GM12878 (cell line): ENCODE measurements at regions not wholly inside any gene's neighbourhood (a gene's known extent, or its start where the extent isn't known, plus 50 kb on each side); places are given as distances from the start of the nearest gene placed in this dataset.

Experiments
- ATAC-seq: fragments of 200-7000 bp; cut with Tn5 transposase; 3 replicates; pipeline ENCODE4 v1.9.1; 2020; ENCODE audit warnings: mild to moderate bottlenecking, moderate library complexity
- BruUV-seq: library from RNA; stranded (reverse); fragments of 400-500 nt; replicated peaks from 2 replicates; lab custom pipeline; 2021; lab: Mats Ljungman, UMichigan
- CTCF ChIA-PET: fragments of 300-600 bp; sonication (Branson Sonifier 250); formaldehyde crosslinking; extraction: SDS; loops from one replicate; lab custom pipeline; 2021; ENCODE audit warnings: inconsistent platforms; lab: Yijun Ruan, JAX
- POLR2A ChIA-PET: fragments of 350-600 bp; formaldehyde crosslinking; extraction: SDS; loops from one replicate; lab custom pipeline; 2021; ENCODE audit warnings: inconsistent platforms; lab: Charles Lee
- RAD21 ChIA-PET: fragments of 300-600 bp; sonication (Branson Sonifier 250); formaldehyde crosslinking; loops from one replicate; lab custom pipeline; 2023; ENCODE audit warnings: antibody characterized with exemption; ENCODE audit not compliant: unreplicated experiment; lab: Charles Lee
- SMC1A ChIA-PET: fragments of 300-600 bp; sonication (Branson Sonifier 250); formaldehyde crosslinking; loops from one replicate; lab custom pipeline; 2023; ENCODE audit not compliant: unreplicated experiment, uncharacterized antibody; lab: Charles Lee
- DNase-seq: peaks from one replicate; pipeline ENCODE4 v3.0.0-alpha.2; 2011; ENCODE audit warnings: low read depth, low spot score
- FAIRE-seq: peaks from 3 replicates; lab custom pipeline; 2011; peaks lifted over from hg19 to GRCh38; lab: Jason Lieb, UNC
- H2AFZ ChIP-seq: 2 replicates; pipeline ENCODE4 v1.6.0; 2011; ENCODE audit warnings: low read depth, low read length, control low read depth; ENCODE audit not compliant: control insufficient read depth
- H3K27ac ChIP-seq: 2 replicates; pipeline ENCODE4 v1.5.1; 2011; ENCODE audit warnings: control low read depth; ENCODE audit not compliant: control insufficient read depth, insufficient read depth
- H3K27me3 ChIP-seq, 2 experiments: replicated peaks in 1 of 2; 2 replicates each; pipeline versions ENCODE4 v1.6.0 to v1.6.1; 2011; ENCODE audit warnings: low read length in 1 of 2; ENCODE audit not compliant: control insufficient read depth in 2 of 2, insufficient read depth in 2 of 2
- H3K36me3 ChIP-seq, 2 experiments: 2 replicates each; pipeline ENCODE4 v1.5.1; 2011; ENCODE audit warnings: low read length in 1 of 2; ENCODE audit not compliant: control insufficient read depth in 2 of 2, insufficient read depth in 2 of 2
- H3K4me1 ChIP-seq: 2 replicates; pipeline ENCODE4 v1.6.1; 2011; ENCODE audit warnings: mild to moderate bottlenecking, low read length, moderate library complexity, mixed read lengths; ENCODE audit not compliant: control insufficient read depth, insufficient read depth
- H3K4me2 ChIP-seq: 2 replicates; pipeline ENCODE4 v1.6.0; 2011; ENCODE audit warnings: control low read depth; ENCODE audit not compliant: control insufficient read depth, insufficient read depth
- H3K4me3 ChIP-seq: fragments of 200-600 bp; sonication (generic); 2 replicates; pipeline ENCODE4 v1.5.1; 2016
- H3K79me2 ChIP-seq: 2 replicates; pipeline ENCODE4 v1.6.0; 2011; ENCODE audit warnings: low read length; ENCODE audit not compliant: control insufficient read depth, insufficient read depth
- H3K9ac ChIP-seq: 2 replicates; pipeline ENCODE4 v1.8.0; 2011; ENCODE audit warnings: low read length, control low read depth, mixed read lengths; ENCODE audit not compliant: control insufficient read depth, insufficient read depth
- H3K9me3 ChIP-seq: replicated peaks from 3 replicates; pipeline ENCODE4 v1.5.1; 2011; ENCODE audit warnings: mild to moderate bottlenecking, low read length; ENCODE audit not compliant: control insufficient read depth, insufficient read depth
- H4K20me1 ChIP-seq: 2 replicates; pipeline ENCODE4 v1.6.0; 2011; ENCODE audit not compliant: control insufficient read depth, insufficient read depth
- BACH1 ChIP-seq: fragments of 450-650 bp; IDR thresholded peaks from 2 replicates; pipeline ENCODE4 v1.6.1; 2017; ENCODE audit warnings: mild to moderate bottlenecking, borderline replicate concordance
- CBX3 ChIP-seq: fragments of 200-600 bp; sonication (generic); IDR thresholded peaks from 2 replicates; pipeline ENCODE4 v1.6.1; 2016; ENCODE audit warnings: low read depth, borderline replicate concordance
- CHD1 ChIP-seq: IDR thresholded peaks from 2 replicates; pipeline ENCODE4 v1.6.1; 2012; ENCODE audit warnings: low read depth, low read length, improper control_type of control experiment
- CREM ChIP-seq: IDR thresholded peaks from 2 replicates; pipeline ENCODE4 v1.6.1; 2014; ENCODE audit warnings: antibody characterized with exemption, low read depth
- GABPA ChIP-seq: IDR thresholded peaks from 2 replicates; pipeline ENCODE4 v1.6.1; 2014; ENCODE audit warnings: antibody characterized with exemption, low read depth, mild to moderate bottlenecking, inconsistent platforms
- MXI1 ChIP-seq: fragments of 150-350 bp; IDR thresholded peaks from 2 replicates; pipeline ENCODE4 v1.6.1; 2011; ENCODE audit warnings: low read depth, mild to moderate bottlenecking, inconsistent platforms, low read length, improper control_type of control experiment
- MYB ChIP-seq: fragments of 150-350 bp; IDR thresholded peaks from 2 replicates; pipeline ENCODE4 v1.6.1; 2014; ENCODE audit warnings: mild to moderate bottlenecking, low read depth, low read length, borderline replicate concordance
- SIN3A ChIP-seq: IDR thresholded peaks from 2 replicates; pipeline ENCODE4 v1.6.1; 2012; ENCODE audit warnings: low read depth, low read length, improper control_type of control experiment
- SMC3 ChIP-seq: IDR thresholded peaks from 2 replicates; pipeline ENCODE4 v1.6.1; 2011; ENCODE audit warnings: low read length, improper control_type of control experiment, borderline replicate concordance
- TCF3 ChIP-seq: IDR thresholded peaks from 2 replicates; pipeline ENCODE4 v1.6.1; 2012; ENCODE audit warnings: low read depth, mild to moderate bottlenecking, low read length, borderline replicate concordance; ENCODE audit not compliant: insufficient read depth
- ZNF24 ChIP-seq: fragments of 450-650 bp; IDR thresholded peaks from 2 replicates; pipeline ENCODE4 v1.6.1; 2017; ENCODE audit warnings: antibody characterized with exemption, mild to moderate bottlenecking
- ZNF384 ChIP-seq: IDR thresholded peaks from 2 replicates; pipeline ENCODE4 v1.6.1; 2012; ENCODE audit warnings: low read depth, mild to moderate bottlenecking, low read length, improper control_type of control experiment, borderline replicate concordance
- WGBS: methylation state at CpG from one replicate; pipeline ENCODE4 v1.1.6; 2016; ENCODE audit warnings: low lambda C conversion rate; ENCODE audit not compliant: insufficient replicate concordance, insufficient coverage; ENCODE audit errors: missing lambda C conversion rate; 5-methylcytosine and 5-hydroxymethylcytosine counted together
- in situ Hi-C: fragments of 300-500 bp; cut with MboI; formaldehyde crosslinking; loops from 9 replicates; pipeline ENCODE4 v1.14.3; 2018; ENCODE audit warnings: mixed read lengths
- intact Hi-C: fragments of 100-400 bp; cut with micrococcal nuclease; formaldehyde crosslinking; loops from one replicate; pipeline ENCODE4 v1.14.2; 2022; ENCODE audit not compliant: unreplicated experiment
- TF ChIP-seq, protein P1 (sequence below): fragments of 450-650 bp; IDR thresholded peaks from 2 replicates; pipeline ENCODE4 v1.6.1; 2017; ENCODE audit warnings: mild to moderate bottlenecking
- TF ChIP-seq, protein P2 (sequence below): fragments of 450-650 bp; IDR thresholded peaks from 2 replicates; pipeline ENCODE4 v1.6.1; 2017; ENCODE audit warnings: mild to moderate bottlenecking, moderate library complexity
- TF ChIP-seq, protein P3 (sequence below): fragments of 450-650 bp; IDR thresholded peaks from 2 replicates; pipeline ENCODE4 v1.6.1; 2018; ENCODE audit warnings: borderline replicate concordance, mild to moderate bottlenecking; ENCODE audit not compliant: partially characterized antibody

GRCh38 chr13:108084840-108085239, 130.5 kb downstream of the LIG4 start (continued):
- TF ChIP-seq, protein P1, sequence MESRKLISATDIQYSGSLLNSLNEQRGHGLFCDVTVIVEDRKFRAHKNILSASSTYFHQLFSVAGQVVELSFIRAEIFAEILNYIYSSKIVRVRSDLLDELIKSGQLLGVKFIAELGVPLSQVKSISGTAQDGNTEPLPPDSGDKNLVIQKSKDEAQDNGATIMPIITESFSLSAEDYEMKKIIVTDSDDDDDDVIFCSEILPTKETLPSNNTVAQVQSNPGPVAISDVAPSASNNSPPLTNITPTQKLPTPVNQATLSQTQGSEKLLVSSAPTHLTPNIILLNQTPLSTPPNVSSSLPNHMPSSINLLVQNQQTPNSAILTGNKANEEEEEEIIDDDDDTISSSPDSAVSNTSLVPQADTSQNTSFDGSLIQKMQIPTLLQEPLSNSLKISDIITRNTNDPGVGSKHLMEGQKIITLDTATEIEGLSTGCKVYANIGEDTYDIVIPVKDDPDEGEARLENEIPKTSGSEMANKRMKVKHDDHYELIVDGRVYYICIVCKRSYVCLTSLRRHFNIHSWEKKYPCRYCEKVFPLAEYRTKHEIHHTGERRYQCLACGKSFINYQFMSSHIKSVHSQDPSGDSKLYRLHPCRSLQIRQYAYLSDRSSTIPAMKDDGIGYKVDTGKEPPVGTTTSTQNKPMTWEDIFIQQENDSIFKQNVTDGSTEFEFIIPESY = no peak
- TF ChIP-seq CREM = no peak
- TF ChIP-seq TCF3 = no peak

DNA sequence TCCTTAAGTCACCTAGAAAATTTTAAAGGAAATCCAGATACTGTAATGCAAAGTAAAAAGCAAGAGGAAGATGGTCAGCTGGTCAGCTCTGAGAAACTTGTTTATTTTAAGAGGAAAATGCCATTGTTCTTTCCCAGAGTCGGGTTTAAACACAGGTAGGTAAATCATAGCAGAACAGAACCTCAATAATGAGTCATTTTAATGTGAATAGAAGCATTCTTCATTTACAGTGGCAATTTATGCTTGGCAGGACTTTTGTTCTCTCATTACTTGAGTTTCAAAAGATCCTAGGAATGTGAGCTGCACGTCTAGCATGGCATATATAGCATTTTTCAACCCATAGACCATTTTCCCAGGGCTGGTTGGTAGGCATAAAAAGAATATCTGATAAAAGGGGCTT, 132.3 kb downstream of the LIG4 start:
- H3K4me3 ChIP-seq = no peak overlapping the region
- ChIA-PET CTCF (interaction anchor here (1.2 kb wide), 1 partner anchor 20 kb away, joined by 3 read pairs; no protein-coding TSS in a partner anchor), SMC1A (no interaction called here), POLR2A (interaction anchor here (0.6 kb wide), 1 partner anchor 433 kb away, joined by 5 read pairs; no protein-coding TSS in a partner anchor), RAD21 (no interaction called here)
- no peaks in the 10 kb centered on the region for H3K9me3 ChIP-seq
- no peaks in the 10 kb centered on the region for H3K79me2 ChIP-seq
- no peaks in the 10 kb centered on the region for H4K20me1 ChIP-seq
- in situ Hi-C loops = no loop called here
- no peak for FAIRE-seq
- H3K27ac ChIP-seq = no peak overlapping the region
- H3K27me3 ChIP-seq = no peaks in the 10 kb centered on the region
- H2AFZ ChIP-seq = no peak overlapping the region
- H3K4me1 ChIP-seq = no peaks in the 10 kb centered on the region
- no peaks in the 10 kb centered on the region for H3K36me3 ChIP-seq
- intact Hi-C loops = no loop called here
- no peak overlapping the region for H3K4me2 ChIP-seq
- BruUV-seq = no TSS peak
- no peak overlapping the region for H3K9ac ChIP-seq
- no peak for DNase-seq
- ATAC-seq = no peak
- WGBS = 6% methylated on average over 2 of the region's 2 CpGs
- TF ChIP-seq SIN3A (no peak), MXI1 (no peak), CHD1 (no peak), GABPA (no peak), MYB (no peak), SMC3 (no peak), CBX3 (no peak), ZNF24 (no peak), BACH1 (no peak), ZNF384 (no peak)
- TF ChIP-seq, protein P2, sequence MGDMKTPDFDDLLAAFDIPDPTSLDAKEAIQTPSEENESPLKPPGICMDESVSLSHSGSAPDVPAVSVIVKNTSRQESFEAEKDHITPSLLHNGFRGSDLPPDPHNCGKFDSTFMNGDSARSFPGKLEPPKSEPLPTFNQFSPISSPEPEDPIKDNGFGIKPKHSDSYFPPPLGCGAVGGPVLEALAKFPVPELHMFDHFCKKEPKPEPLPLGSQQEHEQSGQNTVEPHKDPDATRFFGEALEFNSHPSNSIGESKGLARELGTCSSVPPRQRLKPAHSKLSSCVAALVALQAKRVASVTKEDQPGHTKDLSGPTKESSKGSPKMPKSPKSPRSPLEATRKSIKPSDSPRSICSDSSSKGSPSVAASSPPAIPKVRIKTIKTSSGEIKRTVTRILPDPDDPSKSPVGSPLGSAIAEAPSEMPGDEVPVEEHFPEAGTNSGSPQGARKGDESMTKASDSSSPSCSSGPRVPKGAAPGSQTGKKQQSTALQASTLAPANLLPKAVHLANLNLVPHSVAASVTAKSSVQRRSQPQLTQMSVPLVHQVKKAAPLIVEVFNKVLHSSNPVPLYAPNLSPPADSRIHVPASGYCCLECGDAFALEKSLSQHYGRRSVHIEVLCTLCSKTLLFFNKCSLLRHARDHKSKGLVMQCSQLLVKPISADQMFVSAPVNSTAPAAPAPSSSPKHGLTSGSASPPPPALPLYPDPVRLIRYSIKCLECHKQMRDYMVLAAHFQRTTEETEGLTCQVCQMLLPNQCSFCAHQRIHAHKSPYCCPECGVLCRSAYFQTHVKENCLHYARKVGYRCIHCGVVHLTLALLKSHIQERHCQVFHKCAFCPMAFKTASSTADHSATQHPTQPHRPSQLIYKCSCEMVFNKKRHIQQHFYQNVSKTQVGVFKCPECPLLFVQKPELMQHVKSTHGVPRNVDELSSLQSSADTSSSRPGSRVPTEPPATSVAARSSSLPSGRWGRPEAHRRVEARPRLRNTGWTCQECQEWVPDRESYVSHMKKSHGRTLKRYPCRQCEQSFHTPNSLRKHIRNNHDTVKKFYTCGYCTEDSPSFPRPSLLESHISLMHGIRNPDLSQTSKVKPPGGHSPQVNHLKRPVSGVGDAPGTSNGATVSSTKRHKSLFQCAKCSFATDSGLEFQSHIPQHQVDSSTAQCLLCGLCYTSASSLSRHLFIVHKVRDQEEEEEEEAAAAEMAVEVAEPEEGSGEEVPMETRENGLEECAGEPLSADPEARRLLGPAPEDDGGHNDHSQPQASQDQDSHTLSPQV = no peak
- TF ChIP-seq, protein P3, sequence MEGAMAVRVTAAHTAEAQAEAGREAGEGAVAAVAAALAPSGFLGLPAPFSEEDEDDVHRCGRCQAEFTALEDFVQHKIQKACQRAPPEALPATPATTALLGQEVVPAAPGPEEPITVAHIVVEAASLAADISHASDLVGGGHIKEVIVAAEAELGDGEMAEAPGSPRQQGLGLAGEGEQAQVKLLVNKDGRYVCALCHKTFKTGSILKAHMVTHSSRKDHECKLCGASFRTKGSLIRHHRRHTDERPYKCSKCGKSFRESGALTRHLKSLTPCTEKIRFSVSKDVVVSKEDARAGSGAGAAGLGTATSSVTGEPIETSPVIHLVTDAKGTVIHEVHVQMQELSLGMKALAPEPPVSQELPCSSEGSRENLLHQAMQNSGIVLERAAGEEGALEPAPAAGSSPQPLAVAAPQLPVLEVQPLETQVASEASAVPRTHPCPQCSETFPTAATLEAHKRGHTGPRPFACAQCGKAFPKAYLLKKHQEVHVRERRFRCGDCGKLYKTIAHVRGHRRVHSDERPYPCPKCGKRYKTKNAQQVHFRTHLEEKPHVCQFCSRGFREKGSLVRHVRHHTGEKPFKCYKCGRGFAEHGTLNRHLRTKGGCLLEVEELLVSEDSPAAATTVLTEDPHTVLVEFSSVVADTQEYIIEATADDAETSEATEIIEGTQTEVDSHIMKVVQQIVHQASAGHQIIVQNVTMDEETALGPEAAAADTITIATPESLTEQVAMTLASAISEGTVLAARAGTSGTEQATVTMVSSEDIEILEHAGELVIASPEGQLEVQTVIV = no peak
